ENCODE measurements at regions not wholly inside any gene's neighbourhood (a gene's known extent, or its start where the extent isn't known, plus 50 kb on each side); places are given as distances from the start of the nearest gene placed in this dataset.

- TF ChIP-seq CTCF (IDR thresholded peaks at IDR 0.05; ENCODE audit: unreplicated experiment): no peak
- no peak overlapping the region for H3K4me3 Mint-ChIP-seq (ENCODE audit: low read depth)
- no peak for DNase-seq (ENCODE audit: low spot score, unreplicated experiment)
- peaks cover 28% of the 10 kb centered on the region for H3K4me1 Mint-ChIP-seq (ENCODE audit: low read depth)
- no peak overlapping the region for H3K27ac Mint-ChIP-seq
- no peaks in the 10 kb centered on the region for H3K27me3 Mint-ChIP-seq
- no peaks in the 10 kb centered on the region for H3K36me3 Mint-ChIP-seq (ENCODE audit: insufficient read depth)
- no peaks in the 10 kb centered on the region for H3K9me3 Mint-ChIP-seq (ENCODE audit: low read depth)
Observed at GRCh38 chr11:19526119-19526518, 186.5 kb upstream of the NAV2 start.

GRCh38 chr11:19525714-19526113 is 186.9 kb upstream of the NAV2 start:
- H3K27ac Mint-ChIP-seq: no peak overlapping the region
- no peak for TF ChIP-seq CTCF (IDR thresholded peaks at IDR 0.05; ENCODE audit: unreplicated experiment)
- H3K27me3 Mint-ChIP-seq: no peaks in the 10 kb centered on the region
- H3K4me1 Mint-ChIP-seq (ENCODE audit: low read depth): peaks cover 28% of the 10 kb centered on the region
- no peaks in the 10 kb centered on the region for H3K9me3 Mint-ChIP-seq (ENCODE audit: low read depth)
- H3K4me3 Mint-ChIP-seq (ENCODE audit: low read depth): no peak overlapping the region
- no peak for DNase-seq (ENCODE audit: low spot score, unreplicated experiment)
- H3K36me3 Mint-ChIP-seq (ENCODE audit: insufficient read depth): no peaks in the 10 kb centered on the region

GRCh38 chr11:19525276-19525675 is 187.4 kb upstream of the NAV2 start:
- H3K4me3 Mint-ChIP-seq (ENCODE audit: low read depth): no peak overlapping the region

GRCh38 chr11:19524171-19524671 is 188.4 kb upstream of the NAV2 start:
- H3K9me3 Mint-ChIP-seq (ENCODE audit: low read depth): no peaks in the 10 kb centered on the region

More at GRCh38 chr11:19525276-19525675, 187.4 kb upstream of the NAV2 start:
- H3K9me3 Mint-ChIP-seq (ENCODE audit: low read depth): no peaks in the 10 kb centered on the region
- no peaks in the 10 kb centered on the region for H3K27me3 Mint-ChIP-seq
- no peak for TF ChIP-seq CTCF (IDR thresholded peaks at IDR 0.05; ENCODE audit: unreplicated experiment)
- no peak overlapping the region for H3K27ac Mint-ChIP-seq
- H3K36me3 Mint-ChIP-seq (ENCODE audit: insufficient read depth): no peaks in the 10 kb centered on the region
- no peak for DNase-seq (ENCODE audit: low spot score, unreplicated experiment)
- peaks cover 31% of the 10 kb centered on the region for H3K4me1 Mint-ChIP-seq (ENCODE audit: low read depth)

GRCh38 chr11:19520681-19521080 is 192.0 kb upstream of the NAV2 start:
- Mint-ChIP-seq H3K4me1 (ENCODE audit: low read depth) (peaks cover 30% of the 10 kb centered on the region), H3K27ac (no peak overlapping the region), H3K4me3 (ENCODE audit: low read depth) (no peak overlapping the region)

More at GRCh38 chr11:19524171-19524671, 188.4 kb upstream of the NAV2 start:
- Mint-ChIP-seq H3K4me1 (ENCODE audit: low read depth) (peaks cover 41% of the 10 kb centered on the region), H3K4me3 (ENCODE audit: low read depth) (no peak overlapping the region), H3K27me3 (no peaks in the 10 kb centered on the region), H3K36me3 (ENCODE audit: insufficient read depth) (no peaks in the 10 kb centered on the region), H3K27ac (peak overlapping the region; percentile 63)
- DNase-seq (ENCODE audit: low spot score, unreplicated experiment): peak; percentile 21
- no peak for TF ChIP-seq CTCF (IDR thresholded peaks at IDR 0.05; ENCODE audit: unreplicated experiment)

More at GRCh38 chr11:19520681-19521080, 192.0 kb upstream of the NAV2 start:
- Mint-ChIP-seq H3K9me3 (ENCODE audit: low read depth) (no peaks in the 10 kb centered on the region), H3K27me3 (peaks cover 3% of the 10 kb centered on the region), H3K36me3 (ENCODE audit: insufficient read depth) (no peaks in the 10 kb centered on the region)
- no peak for TF ChIP-seq CTCF (IDR thresholded peaks at IDR 0.05; ENCODE audit: unreplicated experiment)
- DNase-seq (ENCODE audit: low spot score, unreplicated experiment): no peak

Measured in progenitor cell of endocrine pancreas (in vitro differentiated cells).